Activated CD8-positive, alpha-beta T cell treated with anti-CD3 and anti-CD28 coated beads, Interleukin-2, amount 10 ng/mL, durations not matched to agents 7 days and 5 days (primary cell): ENCODE measurements at regions not wholly inside any gene's neighbourhood (a gene's known extent, or its start where the extent isn't known, plus 50 kb on each side); places are given as distances from the start of the nearest gene placed in this dataset.

ENCODE experiments used
- ATAC-seq: fragments of 150-1000 bp; cut with Tn5 transposase; one replicate; pipeline ENCODE4 v1.10.0; 2021; ENCODE audit warnings: moderate library complexity
- CTCF ChIA-PET: fragments of 350-600 bp; sonication (Branson Sonifier 250); formaldehyde crosslinking; loops from one replicate; lab custom pipeline; 2021; ENCODE audit warnings: antibody characterized with exemption; lab: Charles Lee
- POLR2A ChIA-PET: fragments of 350-600 bp; sonication (Branson Sonifier 250); formaldehyde crosslinking; loops from one replicate; lab custom pipeline; 2021; ENCODE audit warnings: antibody characterized with exemption; lab: Charles Lee
- DNase-seq: peaks from one replicate; pipeline ENCODE4 v3.0.0-alpha.2; 2020
- H3K27ac Mint-ChIP-seq: one replicate; pipeline ENCODE4 v1.8.0; 2021; ENCODE audit warnings: mild to moderate bottlenecking, mixed read lengths
- H3K27me3 Mint-ChIP-seq: one replicate; pipeline ENCODE4 v1.8.0; 2021; ENCODE audit warnings: low read depth, mixed read lengths
- H3K36me3 Mint-ChIP-seq: one replicate; pipeline ENCODE4 v1.8.0; 2021; ENCODE audit warnings: low read depth, mixed read lengths
- H3K4me1 Mint-ChIP-seq: one replicate; pipeline ENCODE4 v1.8.0; 2021; ENCODE audit warnings: low read depth, mixed read lengths
- H3K4me3 Mint-ChIP-seq: one replicate; pipeline ENCODE4 v1.8.0; 2021; ENCODE audit warnings: mild to moderate bottlenecking, mixed read lengths
- H3K9me3 Mint-ChIP-seq: one replicate; pipeline ENCODE4 v1.8.0; 2022; ENCODE audit warnings: mixed read lengths; ENCODE audit not compliant: insufficient read depth

- no peak overlapping the region for H3K27ac Mint-ChIP-seq
Observed at GRCh38 chr15:70180186-70180875, 82.6 kb upstream of the TLE3 start.

GRCh38 chr15:70179309-70179892, 81.7 kb upstream of the TLE3 start:
- Mint-ChIP-seq H3K9me3 (no peaks in the 10 kb centered on the region), H3K4me1 (peaks cover 4% of the 10 kb centered on the region), H3K27ac (no peak overlapping the region), H3K4me3 (no peak overlapping the region), H3K36me3 (no peaks in the 10 kb centered on the region), H3K27me3 (peaks cover 25% of the 10 kb centered on the region)
- ATAC-seq (no peak), DNase-seq (no peak)
- CTCF ChIA-PET: interaction anchor here (1.8 kb wide), 1 partner anchor 288 kb away, joined by 5 read pairs; no protein-coding TSS in a partner anchor
- POLR2A ChIA-PET: no interaction called here

More at GRCh38 chr15:70180186-70180875, 82.6 kb upstream of the TLE3 start:
- H3K4me3 Mint-ChIP-seq: no peak overlapping the region
- H3K4me1 Mint-ChIP-seq: peaks cover 4% of the 10 kb centered on the region
- DNase-seq (no peak), ATAC-seq (no peak)
- CTCF ChIA-PET: no interaction called here
- peaks cover 25% of the 10 kb centered on the region for H3K27me3 Mint-ChIP-seq
- H3K36me3 Mint-ChIP-seq: no peaks in the 10 kb centered on the region
- no peaks in the 10 kb centered on the region for H3K9me3 Mint-ChIP-seq
- POLR2A ChIA-PET: no interaction called here

GRCh38 chr15:70178335-70179084, 80.8 kb upstream of the TLE3 start:
- Mint-ChIP-seq H3K4me1 (peaks cover 4% of the 10 kb centered on the region), H3K4me3 (no peak overlapping the region), H3K27me3 (peaks cover 33% of the 10 kb centered on the region), H3K27ac (no peak overlapping the region), H3K36me3 (no peaks in the 10 kb centered on the region), H3K9me3 (no peaks in the 10 kb centered on the region)
- ATAC-seq: no peak
- ChIA-PET CTCF (interaction anchor here (0.6 to 1.8 kb wide), 2 partner anchors 255 to 289 kb away, joined by 3 to 5 read pairs; no protein-coding TSS in a partner anchor), POLR2A (no interaction called here)
- DNase-seq: no peak

GRCh38 chr15:70172566-70173225, 75.0 kb upstream of the TLE3 start:
- POLR2A ChIA-PET: no interaction called here
- CTCF ChIA-PET: no interaction called here
- Mint-ChIP-seq H3K27ac (no peak overlapping the region), H3K4me3 (no peak overlapping the region), H3K9me3 (no peaks in the 10 kb centered on the region), H3K36me3 (no peaks in the 10 kb centered on the region), H3K27me3 (peaks cover 25% of the 10 kb centered on the region), H3K4me1 (no peaks in the 10 kb centered on the region)
- ATAC-seq: no peak
- DNase-seq: no peak

- Mint-ChIP-seq H3K27me3 (peaks cover 25% of the 10 kb centered on the region), H3K4me1 (no peaks in the 10 kb centered on the region), H3K27ac (no peak overlapping the region), H3K4me3 (no peak overlapping the region), H3K36me3 (no peaks in the 10 kb centered on the region), H3K9me3 (no peaks in the 10 kb centered on the region)
- ChIA-PET POLR2A (no interaction called here), CTCF (interaction anchor here (1.4 kb wide), 1 partner anchor 19 kb away, joined by 3 read pairs; no protein-coding TSS in a partner anchor)
- DNase-seq (no peak), ATAC-seq (no peak)
Observed at GRCh38 chr15:70172124-70172523, 74.4 kb upstream of the TLE3 start.

GRCh38 chr15:70171256-70171886, 73.7 kb upstream of the TLE3 start:
- H3K4me1 Mint-ChIP-seq: no peaks in the 10 kb centered on the region
- H3K27ac Mint-ChIP-seq: no peak overlapping the region
- CTCF ChIA-PET: interaction anchor here (1.4 kb wide), 1 partner anchor 18 kb away, joined by 3 read pairs; no protein-coding TSS in a partner anchor
- POLR2A ChIA-PET: no interaction called here
- no peaks in the 10 kb centered on the region for H3K9me3 Mint-ChIP-seq
- H3K4me3 Mint-ChIP-seq: no peak overlapping the region
- ATAC-seq (no peak), DNase-seq (no peak)
- H3K36me3 Mint-ChIP-seq: no peaks in the 10 kb centered on the region
- peaks cover 24% of the 10 kb centered on the region for H3K27me3 Mint-ChIP-seq

GRCh38 chr15:70170096-70170699, 72.5 kb upstream of the TLE3 start:
- Mint-ChIP-seq H3K4me3 (no peak overlapping the region), H3K4me1 (no peaks in the 10 kb centered on the region), H3K9me3 (no peaks in the 10 kb centered on the region), H3K27me3 (peaks cover 25% of the 10 kb centered on the region), H3K36me3 (no peaks in the 10 kb centered on the region), H3K27ac (no peak overlapping the region)
- POLR2A ChIA-PET: no interaction called here
- ATAC-seq (no peak), DNase-seq (no peak)
- CTCF ChIA-PET: no interaction called here

GRCh38 chr15:70169147-70169546, 71.4 kb upstream of the TLE3 start:
- DNase-seq (no peak), ATAC-seq (no peak)
- H3K4me3 Mint-ChIP-seq: no peak overlapping the region
- ChIA-PET CTCF (no interaction called here), POLR2A (no interaction called here)
- H3K36me3 Mint-ChIP-seq: no peaks in the 10 kb centered on the region
- H3K4me1 Mint-ChIP-seq: no peaks in the 10 kb centered on the region
- H3K27me3 Mint-ChIP-seq: peaks cover 23% of the 10 kb centered on the region
- H3K9me3 Mint-ChIP-seq: no peaks in the 10 kb centered on the region
- H3K27ac Mint-ChIP-seq: no peak overlapping the region

- Mint-ChIP-seq H3K36me3 (no peaks in the 10 kb centered on the region), H3K9me3 (no peaks in the 10 kb centered on the region), H3K4me3 (no peak overlapping the region), H3K27me3 (peaks cover 9% of the 10 kb centered on the region), H3K27ac (no peak overlapping the region), H3K4me1 (no peaks in the 10 kb centered on the region)
- POLR2A ChIA-PET: no interaction called here
- no peak for DNase-seq
- CTCF ChIA-PET: no interaction called here
- no peak for ATAC-seq
Observed at GRCh38 chr15:70167155-70167554, 69.4 kb upstream of the TLE3 start.

GRCh38 chr15:70166506-70167087, 68.9 kb upstream of the TLE3 start:
- Mint-ChIP-seq H3K36me3 (no peaks in the 10 kb centered on the region), H3K27ac (no peak overlapping the region), H3K9me3 (no peaks in the 10 kb centered on the region), H3K4me1 (no peaks in the 10 kb centered on the region), H3K4me3 (no peak overlapping the region), H3K27me3 (peaks cover 13% of the 10 kb centered on the region)
- ATAC-seq (no peak), DNase-seq (no peak)
- ChIA-PET POLR2A (no interaction called here), CTCF (no interaction called here)

- no peak overlapping the region for H3K27ac Mint-ChIP-seq
- DNase-seq: no peak
- no peaks in the 10 kb centered on the region for H3K36me3 Mint-ChIP-seq
- no peaks in the 10 kb centered on the region for H3K4me1 Mint-ChIP-seq
- POLR2A ChIA-PET: no interaction called here
- no peak overlapping the region for H3K4me3 Mint-ChIP-seq
- no peak for ATAC-seq
- CTCF ChIA-PET: no interaction called here
- H3K27me3 Mint-ChIP-seq: peaks cover 13% of the 10 kb centered on the region
- H3K9me3 Mint-ChIP-seq: no peaks in the 10 kb centered on the region
Observed at GRCh38 chr15:70165716-70166284, 68.1 kb upstream of the TLE3 start.
